GM19397 (cell line): ENCODE measurements at regions not wholly inside any gene's neighbourhood (a gene's known extent, or its start where the extent isn't known, plus 50 kb on each side); places are given as distances from the start of the nearest gene placed in this dataset.
"Not testable (repeated sequence)": the region's sequence is repeated elsewhere in the genome, so short reads cannot be mapped to it uniquely, and the experiment has no call there.

Source experiments
- ATAC-seq: cut with Tn5 transposase; IDR thresholded peaks from one replicate; pipeline ENCODE4 v1.9.1; 2021; ENCODE audit warnings: mild to moderate bottlenecking, moderate library complexity; ENCODE audit not compliant: unreplicated experiment

DNA sequence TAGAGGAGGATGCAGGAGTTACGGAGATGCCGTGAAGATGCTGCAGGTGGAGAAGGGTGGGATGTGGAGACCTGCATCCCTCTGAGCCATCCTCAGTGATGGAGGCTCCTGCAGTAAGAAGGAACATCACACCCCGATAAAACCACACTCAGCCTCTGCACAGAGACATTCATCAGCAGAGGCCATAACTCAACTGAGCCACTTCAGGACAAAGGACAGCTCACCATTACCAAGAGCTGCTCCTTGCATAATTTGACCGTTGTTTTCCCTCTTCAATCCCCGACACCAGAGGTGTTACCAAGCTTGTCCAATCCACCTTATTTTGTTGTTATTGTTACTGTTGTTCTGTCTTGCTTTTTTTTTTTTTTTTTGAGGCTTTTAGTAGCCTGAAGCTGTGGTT, 543.9 kb downstream of the AJAP1 start:
- ATAC-seq = no peak

DNA sequence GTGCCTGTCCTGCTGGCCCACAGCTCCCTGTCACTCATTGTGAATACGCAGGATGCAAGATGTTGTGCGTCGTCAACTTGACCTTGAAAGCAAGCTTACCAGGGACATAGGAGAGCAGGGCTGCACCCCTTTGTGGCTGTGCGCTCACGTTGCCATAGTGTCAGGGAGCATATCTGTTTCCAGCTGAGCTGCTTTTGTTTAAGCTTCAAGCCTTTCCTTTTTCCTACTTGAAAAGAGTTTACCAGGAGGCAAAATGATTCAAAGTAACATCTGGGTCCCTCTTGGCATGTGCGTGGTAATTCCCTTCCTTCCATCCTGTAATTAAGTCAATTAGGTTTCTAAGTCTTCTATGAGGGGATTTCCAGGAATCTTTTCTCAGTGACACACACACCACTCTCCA, 537.1 kb downstream of the AJAP1 start:
- ATAC-seq = no peak

DNA sequence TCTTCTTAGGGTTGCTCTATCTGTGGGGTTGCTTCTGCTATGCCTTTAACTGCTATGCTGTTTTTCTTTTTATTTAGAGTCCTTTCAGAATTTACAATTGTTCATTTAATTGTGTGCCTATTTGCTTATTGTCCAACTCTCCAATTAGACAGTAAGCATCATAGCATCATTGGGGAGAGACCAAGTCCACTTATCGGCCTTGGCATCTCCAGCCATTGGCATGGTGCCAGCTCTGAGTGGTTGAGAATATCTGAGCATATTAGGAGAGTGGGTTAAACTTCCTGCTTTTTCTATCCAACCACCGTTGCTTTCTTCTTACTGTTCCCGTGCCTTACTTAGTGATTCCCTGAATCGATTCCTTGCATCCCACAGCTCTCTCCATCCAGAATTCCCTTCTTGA, 535.0 kb downstream of the AJAP1 start:
- no peak for ATAC-seq

DNA sequence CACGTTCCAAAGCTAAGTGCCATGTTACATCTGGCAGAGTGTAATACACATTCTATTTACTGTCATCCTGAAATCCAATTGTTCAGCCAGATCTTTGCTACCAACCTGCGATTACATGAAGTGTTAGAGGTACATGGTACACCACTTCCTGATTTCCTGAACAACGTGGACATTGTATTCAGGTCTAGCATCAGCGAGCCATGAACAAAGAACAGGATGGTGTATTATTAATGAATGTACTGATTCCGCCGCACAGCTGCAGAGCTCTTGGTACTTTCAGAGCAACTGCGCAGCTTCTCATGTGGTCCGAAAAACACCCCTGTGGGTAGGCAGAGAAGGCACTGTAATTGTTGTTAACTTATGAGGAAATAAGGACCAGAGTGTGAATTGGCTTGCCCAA, 511.4 kb downstream of the AJAP1 start:
- ATAC-seq = no peak

DNA sequence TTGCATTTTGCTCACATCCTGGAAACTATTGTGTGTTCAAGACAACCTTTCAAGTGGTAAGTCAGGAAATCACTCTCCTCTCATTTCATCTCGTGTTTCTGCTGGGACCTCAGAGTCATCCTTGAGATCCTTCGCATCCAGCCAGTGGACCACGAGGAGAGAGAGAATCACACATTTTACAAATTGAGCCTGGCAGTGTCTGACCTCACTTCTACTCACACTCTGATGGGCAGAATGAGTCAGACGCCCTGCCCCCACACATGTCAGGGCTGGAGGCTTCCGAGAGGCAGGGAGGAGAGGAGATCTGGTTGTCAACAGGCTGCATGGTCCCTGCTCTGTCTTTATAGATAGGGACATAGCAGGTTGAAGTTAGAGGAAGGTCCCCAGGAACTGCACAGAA, 509.7 kb downstream of the AJAP1 start:
- ATAC-seq = no peak

DNA sequence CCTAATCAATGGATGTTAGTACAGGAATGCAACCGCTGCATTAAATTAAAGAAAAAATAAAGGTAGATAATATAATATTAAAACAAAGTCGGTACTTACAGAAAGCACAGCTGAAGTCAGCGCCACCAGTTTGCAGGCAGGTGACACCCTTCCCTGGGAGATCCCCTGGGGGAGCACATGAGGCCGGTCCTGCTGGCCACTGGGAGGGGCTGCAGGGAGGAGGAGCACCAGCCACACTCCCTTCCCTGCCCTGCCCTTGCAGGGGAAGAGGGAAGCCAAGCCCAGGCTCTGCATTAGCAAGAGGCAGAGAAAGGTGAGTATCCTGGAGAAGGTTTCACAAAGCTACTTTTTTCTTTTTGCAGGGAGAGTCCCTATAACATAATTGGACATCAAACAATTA, 507.0 kb downstream of the AJAP1 start:
- no peak for ATAC-seq

DNA sequence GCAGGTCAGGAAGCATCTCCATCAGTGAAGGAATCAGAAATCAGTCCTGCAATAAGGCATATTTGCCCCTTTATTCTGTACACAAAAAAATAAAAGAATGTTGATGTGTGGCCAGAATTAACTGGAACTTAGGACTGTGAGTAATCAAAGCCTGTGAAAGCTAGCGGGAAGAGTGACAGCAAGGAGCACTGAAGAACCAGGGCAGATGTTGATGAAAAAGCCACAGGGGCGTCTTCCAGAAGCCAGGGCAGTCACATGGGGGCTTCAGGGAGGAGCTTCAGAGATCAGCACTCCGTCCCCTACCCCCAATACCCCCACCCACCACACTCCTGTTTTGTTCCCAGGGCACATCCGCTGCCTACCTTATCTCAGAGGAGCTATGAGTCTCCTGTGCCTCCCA, 502.8 kb downstream of the AJAP1 start:
- ATAC-seq = no peak

DNA sequence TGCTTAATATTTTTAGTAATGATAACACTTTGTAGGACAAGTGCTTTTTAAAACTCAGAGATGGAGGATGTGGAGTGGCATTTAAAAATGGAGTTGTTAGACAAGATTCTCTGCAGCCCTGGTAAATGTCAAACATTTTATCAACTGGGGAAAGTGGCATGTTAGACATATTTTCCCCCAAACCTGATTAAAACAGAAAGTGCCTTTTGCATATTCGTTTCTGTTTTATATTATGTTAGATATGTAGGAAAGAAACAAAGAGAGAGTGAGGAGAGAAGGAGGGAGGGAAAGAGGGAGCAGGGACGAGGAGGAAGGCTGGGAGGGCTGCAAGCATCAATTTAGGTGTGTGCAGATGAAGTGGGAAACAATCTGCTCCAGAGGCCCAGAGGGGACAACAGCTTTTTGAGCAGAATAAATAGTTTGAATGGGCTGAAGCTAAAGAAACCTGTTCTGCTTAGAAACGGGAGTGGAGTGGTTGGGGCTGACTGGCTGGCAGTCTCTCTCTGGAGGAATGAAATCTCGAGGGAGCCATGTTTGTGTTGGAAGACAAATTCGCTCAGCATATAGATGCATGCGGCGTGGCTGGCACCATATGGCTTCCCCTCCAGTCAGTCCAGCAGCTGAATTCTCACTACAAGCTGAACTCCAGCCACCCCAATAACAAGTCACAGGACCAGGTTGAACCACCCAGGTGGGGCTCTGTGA, 502.2 kb downstream of the AJAP1 start:
- no peak for ATAC-seq

DNA sequence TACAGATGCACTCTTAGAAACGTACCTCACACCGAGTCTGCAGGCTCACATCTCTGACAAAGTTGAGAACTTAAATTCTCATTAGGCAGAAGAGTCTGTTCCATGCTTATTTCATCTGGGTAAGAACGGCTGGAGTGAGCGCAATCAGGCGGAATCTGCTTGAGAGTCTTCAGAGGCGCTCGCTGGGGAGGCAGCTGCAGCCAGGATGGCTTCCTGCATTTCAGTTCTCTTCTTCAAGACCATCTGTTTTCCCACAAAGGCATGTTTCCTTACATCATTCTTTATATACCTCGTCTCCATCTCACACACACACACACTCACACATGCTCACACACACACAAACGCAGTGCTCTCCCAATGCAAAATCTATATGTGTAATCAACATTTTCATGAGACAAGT, 497.1 kb downstream of the AJAP1 start:
- ATAC-seq = no peak

DNA sequence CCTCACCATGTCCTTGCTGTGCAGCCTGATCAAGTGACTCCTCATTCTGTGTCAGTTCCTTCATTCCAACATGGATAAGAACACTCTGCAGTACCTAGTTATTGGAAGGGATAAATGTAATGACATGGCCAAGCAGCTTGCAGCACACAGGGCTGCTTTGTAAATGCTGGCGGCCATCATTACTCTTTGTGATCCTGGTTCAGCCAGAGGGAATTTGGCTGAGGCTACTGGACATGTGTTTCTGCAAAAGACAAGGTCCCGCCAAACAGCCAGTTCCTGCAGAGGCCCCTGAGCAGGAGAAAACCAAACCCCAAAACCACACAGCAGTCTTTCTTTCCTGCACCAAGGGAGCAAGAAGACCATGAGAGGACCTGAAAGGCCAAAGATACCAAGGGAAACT, 495.8 kb downstream of the AJAP1 start:
- ATAC-seq = no peak

DNA sequence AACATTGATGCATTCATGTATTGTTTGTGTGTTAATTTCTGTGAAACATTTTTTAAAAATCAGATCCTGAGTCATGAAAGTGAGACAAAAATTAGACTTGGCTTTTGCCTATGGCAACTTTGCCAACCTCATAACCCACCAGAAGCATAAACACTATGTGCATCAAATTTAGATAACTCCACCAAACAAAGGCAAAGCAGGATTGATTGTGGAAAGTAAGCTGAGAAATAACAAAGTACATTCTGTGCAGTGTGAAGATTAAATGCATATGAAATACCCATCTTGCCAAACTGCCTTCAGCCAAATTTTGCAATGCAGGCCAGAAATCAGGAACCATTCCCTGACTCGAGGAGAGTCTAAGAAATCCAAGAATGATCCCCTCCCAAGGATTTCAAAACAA, 493.4 kb downstream of the AJAP1 start:
- no peak for ATAC-seq

DNA sequence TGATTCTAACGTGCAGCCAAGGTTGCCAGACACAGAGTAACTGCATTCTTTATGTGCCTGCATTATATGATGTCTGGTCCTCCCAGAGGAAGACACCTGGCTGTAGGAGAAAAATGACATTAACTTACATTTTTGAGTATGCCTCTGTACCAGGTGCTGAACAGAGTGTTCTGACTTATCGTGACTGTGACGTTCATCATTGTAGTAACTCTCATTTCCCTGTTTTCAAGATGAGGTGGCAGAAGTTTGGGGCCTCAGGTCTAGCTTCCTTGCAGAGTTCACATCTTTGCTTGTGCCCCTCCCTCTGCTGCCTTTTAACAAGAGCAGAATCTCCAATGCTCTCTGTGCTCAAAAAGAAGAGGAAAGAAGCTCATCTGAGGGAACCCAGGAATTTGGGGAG, 488.0 kb downstream of the AJAP1 start:
- no peak for ATAC-seq

DNA sequence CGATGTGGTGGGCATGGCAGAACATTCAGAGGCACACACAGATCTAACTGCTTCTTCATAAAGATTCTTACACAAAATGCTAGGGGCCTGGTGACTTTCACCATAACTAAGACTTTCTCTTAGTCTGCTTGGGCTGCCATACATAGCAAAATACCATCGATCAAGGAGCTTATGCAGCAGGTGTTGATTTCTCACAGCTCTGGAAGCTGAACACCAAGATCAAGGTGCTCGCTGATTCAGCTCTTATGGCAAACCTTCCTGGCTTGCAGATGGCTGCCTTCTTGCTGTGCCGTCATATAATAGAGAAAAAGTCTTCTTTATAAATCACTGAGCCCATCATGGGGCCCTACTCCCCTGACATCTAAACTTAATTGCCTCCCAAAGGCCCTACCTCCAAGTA, 487.3 kb downstream of the AJAP1 start:
- ATAC-seq = no peak

DNA sequence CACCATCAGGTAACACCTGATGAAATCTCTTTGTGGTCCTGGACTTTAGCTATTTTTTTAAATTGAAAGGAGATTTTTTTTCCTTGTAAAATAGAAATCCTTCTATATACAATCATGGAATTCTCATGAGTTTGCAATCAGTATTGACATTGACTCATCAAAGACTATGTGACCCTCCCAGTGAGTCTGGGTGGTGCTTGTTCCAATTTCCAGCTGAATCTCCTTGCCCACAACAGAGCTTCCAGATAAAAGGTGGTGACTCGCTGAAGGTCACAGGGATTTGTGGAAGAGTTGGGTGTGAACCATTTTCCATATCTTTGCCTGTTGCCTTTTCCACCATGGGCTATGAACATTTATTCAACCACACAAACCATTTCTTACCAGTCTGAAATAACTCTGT, 486.6 kb downstream of the AJAP1 start:
- ATAC-seq = no peak

DNA sequence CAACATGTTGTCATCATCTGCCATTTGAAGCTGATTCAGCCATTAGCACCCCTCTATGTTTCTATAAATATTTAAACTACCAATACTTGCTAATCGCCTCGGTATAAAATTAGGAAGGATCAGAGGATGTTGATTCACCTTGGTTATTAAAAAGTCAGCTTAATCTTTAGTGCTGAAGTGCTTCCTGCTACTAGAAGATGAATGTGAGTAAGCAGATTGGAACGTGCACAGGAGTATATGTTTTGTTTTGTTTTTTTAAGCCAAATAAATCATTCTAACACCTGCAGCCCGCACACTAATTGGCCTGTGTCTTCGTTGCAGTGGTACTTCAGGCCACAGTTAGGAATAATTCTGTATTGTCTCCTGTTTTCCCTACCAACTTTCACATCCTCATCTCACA, 485.7 kb downstream of the AJAP1 start:
- no peak for ATAC-seq

DNA sequence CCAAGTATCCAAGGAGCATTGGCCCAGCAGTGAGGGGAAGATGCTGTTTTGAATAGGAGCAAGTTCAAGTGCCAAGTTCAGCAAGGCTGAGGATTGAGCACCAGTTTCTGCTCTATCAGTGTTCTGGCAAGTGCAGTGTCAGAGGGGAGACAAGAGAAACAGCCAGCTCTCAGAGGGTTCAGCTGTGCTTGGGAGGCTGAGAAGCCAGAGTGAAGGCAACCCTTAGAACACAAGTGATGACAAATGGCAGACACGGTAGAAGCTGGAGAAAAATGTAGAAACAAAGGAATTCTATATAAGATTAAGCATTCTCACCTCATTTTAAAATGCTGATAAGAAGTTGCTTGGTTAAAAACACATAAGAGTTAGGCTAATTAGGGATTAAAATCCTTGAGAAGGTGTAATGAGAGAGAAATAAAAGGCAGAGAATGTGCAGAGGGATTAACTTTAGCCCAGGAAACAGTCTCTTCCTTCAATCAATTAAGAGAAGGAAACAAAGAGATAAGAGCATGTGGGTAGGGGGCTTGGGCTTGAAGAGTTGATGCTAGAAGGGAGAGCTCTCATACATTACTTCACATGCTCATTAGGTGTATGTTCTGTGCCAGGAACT, 475.4 kb downstream of the AJAP1 start:
- no peak for ATAC-seq

DNA sequence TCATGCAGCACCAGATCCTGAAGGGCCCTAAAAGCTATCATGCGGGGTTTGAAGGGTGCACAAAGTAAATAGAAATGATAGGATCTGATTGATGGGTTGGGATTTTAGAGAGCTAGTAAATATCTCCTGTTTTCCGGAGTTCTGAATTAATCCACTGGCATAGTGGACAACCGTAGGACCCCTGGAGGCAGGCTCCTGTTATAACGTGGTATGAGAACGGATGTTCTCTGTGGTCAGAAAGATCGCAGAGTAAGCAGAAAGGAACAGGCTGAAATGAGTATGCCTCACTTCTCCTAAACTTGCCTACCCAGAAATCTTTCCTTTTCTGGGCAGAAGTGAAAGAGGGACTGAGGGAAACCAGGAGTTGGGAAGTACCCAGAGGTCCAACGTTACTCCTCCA, 470.8 kb downstream of the AJAP1 start:
- ATAC-seq = no peak

DNA sequence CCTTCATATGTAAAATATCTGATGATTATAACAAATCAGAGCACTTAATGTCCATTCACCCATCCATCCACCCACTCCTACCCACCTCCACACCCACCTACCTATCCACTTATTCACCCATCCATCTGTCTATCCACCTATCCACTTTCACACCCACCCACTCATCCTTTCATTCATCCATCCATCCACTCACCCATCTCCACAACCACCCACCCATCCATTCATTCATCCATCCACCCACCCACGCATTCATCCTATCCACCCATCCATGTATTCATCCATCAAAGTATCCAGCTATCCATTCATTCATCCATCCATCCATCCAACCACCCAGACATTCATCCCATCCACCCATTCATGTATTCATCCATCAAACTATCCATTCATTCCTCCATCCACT, 466.1 kb downstream of the AJAP1 start:
- ATAC-seq = no peak

DNA sequence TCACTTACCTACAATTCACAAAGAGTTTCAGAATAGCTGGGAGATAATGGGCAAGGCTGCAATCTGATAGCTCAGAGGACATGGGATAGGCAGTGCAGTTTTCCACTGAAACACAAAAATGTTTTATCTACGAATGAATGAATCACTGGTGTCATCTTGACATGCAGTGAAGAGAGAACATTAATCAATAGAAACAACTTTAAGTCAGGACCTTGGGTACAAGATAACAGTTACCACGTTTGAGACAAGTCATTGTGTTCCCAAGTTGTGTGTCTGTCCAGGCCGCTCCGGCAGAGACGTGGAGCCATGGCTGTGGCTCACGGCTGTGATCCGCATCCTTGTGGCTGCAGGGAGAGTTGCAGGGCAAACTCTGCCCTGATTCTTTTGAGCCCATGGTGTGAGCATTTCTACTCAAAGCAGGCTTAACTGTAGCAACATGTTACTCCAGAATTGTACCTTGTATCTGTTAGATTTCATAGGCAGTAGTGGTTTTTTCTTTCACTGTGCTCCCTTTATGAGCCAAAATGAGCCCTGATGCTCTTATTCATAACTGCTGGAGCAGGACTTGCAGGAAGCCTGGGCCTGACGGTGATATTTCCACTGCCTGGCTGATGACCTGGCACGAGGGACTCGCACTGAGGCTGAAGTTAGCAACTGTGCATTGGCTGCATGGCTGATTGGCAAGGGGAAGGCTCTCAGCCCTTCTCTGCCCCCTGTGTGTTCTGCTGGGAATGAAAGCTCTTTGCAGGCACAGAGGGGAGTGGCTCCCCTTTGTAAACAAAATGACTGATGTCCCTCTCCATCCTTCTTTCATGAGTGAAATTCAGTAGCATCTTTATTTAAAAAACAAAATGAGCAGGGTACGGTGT, 465.2 kb downstream of the AJAP1 start:
- no peak for ATAC-seq

DNA sequence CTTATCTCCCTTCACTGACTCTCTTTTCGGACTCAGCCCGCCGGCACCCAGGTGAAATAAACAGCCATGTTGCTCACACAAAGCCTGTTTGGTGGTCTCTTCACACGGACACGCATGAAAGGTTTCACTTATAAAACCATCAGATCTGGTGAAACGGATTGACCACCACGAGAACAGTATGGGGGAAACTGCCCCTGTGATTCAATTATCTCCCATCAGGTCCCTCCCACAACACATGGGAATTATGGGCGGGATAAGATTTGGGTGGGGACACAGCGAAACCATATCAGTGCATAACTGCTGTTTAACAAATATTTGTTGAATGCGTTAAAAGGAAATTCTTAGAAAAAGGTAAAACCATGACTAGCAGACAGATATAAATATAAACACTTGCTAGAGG, 464.4 kb downstream of the AJAP1 start:
- ATAC-seq = not testable (repeated sequence)

DNA sequence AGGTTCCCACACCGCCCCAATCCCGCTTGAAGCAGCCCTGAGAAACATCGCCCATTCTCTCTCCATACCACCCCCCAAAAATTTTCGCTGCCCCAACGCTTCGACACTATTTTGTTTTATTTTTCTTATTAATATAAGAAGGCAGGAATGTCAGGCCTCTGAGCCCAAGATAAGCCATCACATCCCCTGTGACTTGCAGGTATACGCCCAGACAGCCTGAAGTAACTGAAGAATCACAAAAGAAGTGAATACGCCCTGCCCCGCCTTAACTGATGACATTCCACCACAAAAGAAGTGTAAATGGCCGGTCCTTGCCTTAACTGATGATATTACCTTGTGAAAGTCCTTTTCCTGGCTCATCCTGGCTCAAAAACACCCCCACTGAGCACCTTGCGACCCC, 463.9 kb downstream of the AJAP1 start:
- ATAC-seq = not testable (repeated sequence)

DNA sequence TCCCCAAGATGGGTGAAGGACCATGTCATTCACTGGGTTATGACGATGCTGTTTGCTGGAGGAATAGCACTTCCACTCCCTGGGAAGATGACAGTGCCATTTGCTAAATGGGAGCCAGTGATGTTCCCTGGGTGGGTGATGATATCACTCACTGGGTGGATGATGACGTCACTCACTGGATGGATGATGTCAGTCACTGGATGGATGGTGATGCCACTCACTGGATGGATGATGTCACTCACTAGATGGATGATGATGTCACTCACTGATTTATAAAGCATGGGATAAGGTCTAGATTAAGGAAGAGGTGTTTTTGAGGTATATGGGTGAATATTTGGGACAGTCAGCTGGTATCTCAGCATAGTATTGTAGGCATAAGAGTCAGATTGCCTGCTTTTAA, 457.2 kb downstream of the AJAP1 start:
- ATAC-seq = no peak
